Endothelial cell of umbilical vein (primary cell): ENCODE measurements at regions not wholly inside any gene's neighbourhood (a gene's known extent, or its start where the extent isn't known, plus 50 kb on each side); places are given as distances from the start of the nearest gene placed in this dataset.

Experiments
- BruUV-seq: library from RNA; stranded (reverse); fragments of 400-500 nt; replicated peaks from 2 replicates; lab custom pipeline; 2021; lab: Mats Ljungman, UMichigan
- CTCF ChIA-PET: fragments of 300-600, 350-600 bp; sonication (Branson Sonifier 250); formaldehyde crosslinking; loops from one replicate; lab custom pipeline; 2021; ENCODE audit warnings: antibody characterized with exemption, inconsistent platforms; lab: Charles Lee
- POLR2A ChIA-PET: fragments of 300-600, 350-600 bp; sonication (Branson Sonifier 250); formaldehyde crosslinking; loops from one replicate; lab custom pipeline; 2021; ENCODE audit warnings: antibody characterized with exemption, inconsistent platforms; lab: Charles Lee
- DNase-seq: peaks from one replicate; pipeline ENCODE4 v3.0.0-alpha.2; 2011; ENCODE audit warnings: low read depth, low spot score
- FAIRE-seq: peaks from 2 replicates; lab custom pipeline; 2011; peaks lifted over from hg19 to GRCh38; lab: Jason Lieb, UNC
- H2AFZ ChIP-seq: 2 replicates; pipeline ENCODE4 v1.6.0; 2012; ENCODE audit warnings: low read depth, low read length, control low read depth, inconsistent platforms
- H3K27ac ChIP-seq: 2 replicates; pipeline ENCODE4 v1.5.1; 2011; ENCODE audit warnings: low read depth, mild to moderate bottlenecking, control low read depth, low read length, moderate library complexity; ENCODE audit not compliant: insufficient read depth
- H3K27me3 ChIP-seq, 2 experiments: 2 replicates each; pipeline versions ENCODE4 v1.6.0 to v1.6.1; 2011; ENCODE audit warnings: low read length in 2 of 2, mixed read lengths in 1 of 2; ENCODE audit not compliant: control insufficient read depth in 2 of 2, insufficient read depth in 2 of 2
- H3K36me3 ChIP-seq, 2 experiments: 2 replicates in 1 of 2; 3 replicates in 1 of 2; pipeline ENCODE4 v1.5.1; 2011; ENCODE audit warnings: low read length in 2 of 2, mild to moderate bottlenecking in 1 of 2, moderate library complexity in 1 of 2; ENCODE audit not compliant: control insufficient read depth in 2 of 2, insufficient read depth in 2 of 2; ENCODE audit errors: extremely low read depth in 1 of 2
- H3K4me1 ChIP-seq: 3 replicates; pipeline ENCODE4 v1.5.1; 2011; ENCODE audit warnings: mild to moderate bottlenecking, low read length; ENCODE audit not compliant: control insufficient read depth, insufficient read depth; ENCODE audit errors: extremely low read depth
- H3K4me2 ChIP-seq: 2 replicates; pipeline ENCODE4 v1.6.1; 2011; ENCODE audit warnings: low read length, control low read depth, mixed read lengths; ENCODE audit not compliant: insufficient read depth
- H3K4me3 ChIP-seq, 3 experiments: fragments of 200-600 bp in 1 of 3; sonication (generic), shearing (Covaris generic) in 1 of 3; replicated peaks in 1 of 3; 2 replicates each; pipeline ENCODE4 v1.5.1; 2011 to 2016; ENCODE audit warnings: control low read depth in 3 of 3, low read length in 3 of 3, mild to moderate bottlenecking in 2 of 3, inconsistent platforms in 1 of 3, low read depth in 1 of 3, moderate library complexity in 1 of 3; ENCODE audit not compliant: insufficient read depth in 1 of 3
- H3K79me2 ChIP-seq: 2 replicates; pipeline ENCODE4 v1.6.0; 2012; ENCODE audit warnings: low read length, inconsistent platforms; ENCODE audit not compliant: control insufficient read depth, insufficient read depth
- H3K9ac ChIP-seq: replicated peaks from 2 replicates; pipeline ENCODE3; 2011; ENCODE audit warnings: low read length, control low read depth; ENCODE audit not compliant: insufficient read depth; ENCODE audit errors: extremely low read depth
- H3K9me1 ChIP-seq: replicated peaks from 3 replicates; pipeline ENCODE4 v1.6.0; 2011; ENCODE audit warnings: mild to moderate bottlenecking, low read length; ENCODE audit not compliant: control insufficient read depth, insufficient read depth; ENCODE audit errors: extremely low read depth
- H3K9me3 ChIP-seq: replicated peaks from 2 replicates; pipeline ENCODE4 v1.5.1; 2012; ENCODE audit warnings: low read length, inconsistent platforms; ENCODE audit not compliant: control insufficient read depth, insufficient read depth
- H4K20me1 ChIP-seq: replicated peaks from 2 replicates; pipeline ENCODE3; 2011; ENCODE audit warnings: mild to moderate bottlenecking, low read length; ENCODE audit not compliant: control insufficient read depth, insufficient read depth; ENCODE audit errors: extremely low read depth
- EZH2 ChIP-seq: IDR thresholded peaks from 2 replicates; pipeline ENCODE4 v1.6.1; 2012; ENCODE audit warnings: borderline replicate concordance, low read depth, mild to moderate bottlenecking, moderate library complexity, low read length, inconsistent platforms; ENCODE audit not compliant: severe bottlenecking
- MAX ChIP-seq: IDR thresholded peaks from 2 replicates; pipeline ENCODE4 v1.6.1; 2011; ENCODE audit not compliant: insufficient read depth, insufficient read length
- MYC ChIP-seq: IDR thresholded peaks from one replicate; pipeline ENCODE4 v1.6.1; 2011; ENCODE audit warnings: mild to moderate bottlenecking, low read depth, low read length
- POLR2A ChIP-seq: IDR thresholded peaks from 2 replicates; pipeline ENCODE4 v1.6.1; 2012; ENCODE audit warnings: low read depth, mild to moderate bottlenecking, control low read depth, low read length
- dilution Hi-C: fragments of 300-500 bp; cut with MboI; formaldehyde crosslinking; loops from one replicate; pipeline ENCODE4 v1.15.0; 2019; ENCODE audit warnings: low sequenced_read_pairs; ENCODE audit not compliant: extremely low pct_ligation_motif_present
- intact Hi-C: fragments of 100-400 bp; cut with micrococcal nuclease; formaldehyde crosslinking; loops from one replicate; pipeline ENCODE4 v1.10.0; 2022

GRCh38 chr13:97528518-97528917, 94.5 kb downstream of the RAP2A start:
- Histone ChIP-seq H3K27me3 (no peaks in the 10 kb centered on the region), H4K20me1 (no peaks in the 10 kb centered on the region), H3K9me3 (no peaks in the 10 kb centered on the region), H3K4me3 (no peak overlapping the region), H3K9ac (no peak overlapping the region), H3K36me3 (no peaks in the 10 kb centered on the region), H3K4me1 (no peaks in the 10 kb centered on the region), H3K27ac (no peak overlapping the region), H3K9me1 (no peaks in the 10 kb centered on the region), H2AFZ (no peak overlapping the region), H3K4me2 (no peak overlapping the region), H3K79me2 (no peaks in the 10 kb centered on the region)
- ChIA-PET CTCF (no interaction called here), POLR2A (no interaction called here)
- dilution Hi-C loops (no loop called here), intact Hi-C loops (no loop called here)
- TF ChIP-seq EZH2: no peak
- DNase-seq (no peak), FAIRE-seq (no peak)
- BruUV-seq: no TSS peak

DNA sequence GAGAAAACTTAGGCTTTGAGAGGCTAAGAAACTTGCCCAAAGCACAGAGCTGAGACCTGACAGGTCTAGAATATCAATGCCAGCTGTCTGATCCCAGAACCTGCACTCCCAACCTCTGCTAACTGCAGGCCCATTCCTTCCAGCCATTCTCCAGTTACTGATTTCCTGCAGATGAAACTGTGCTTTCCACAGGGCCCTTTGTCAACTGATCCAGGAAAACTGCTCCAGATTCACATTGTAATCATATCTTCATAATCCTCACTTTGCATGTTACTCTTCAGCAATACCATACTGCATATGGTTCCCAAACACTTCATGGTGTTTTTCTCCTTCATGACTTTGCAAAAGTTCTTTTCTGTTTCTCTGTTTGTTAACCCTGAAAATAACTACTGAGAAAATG, 100.6 kb downstream of the RAP2A start:
- H3K4me3 ChIP-seq: no peak overlapping the region
- intact Hi-C loops: no loop called here
- no peaks in the 10 kb centered on the region for H4K20me1 ChIP-seq
- ChIA-PET CTCF (interaction anchor here (0.9 to 1.4 kb wide), 2 partner anchors 9 to 10 kb away, joined by 3 to 4 read pairs; no protein-coding TSS in a partner anchor), POLR2A (no interaction called here)
- no peaks in the 10 kb centered on the region for H3K4me1 ChIP-seq
- no peak overlapping the region for H3K9ac ChIP-seq
- no peaks in the 10 kb centered on the region for H3K27me3 ChIP-seq
- no peaks in the 10 kb centered on the region for H3K79me2 ChIP-seq
- no peaks in the 10 kb centered on the region for H3K9me1 ChIP-seq
- H3K27ac ChIP-seq: no peak overlapping the region
- DNase-seq (no peak), FAIRE-seq (no peak)
- no peak overlapping the region for H3K4me2 ChIP-seq
- no TSS peak for BruUV-seq
- dilution Hi-C loops: no loop called here
- TF ChIP-seq MAX (no peak), POLR2A (no peak), EZH2 (no peak), MYC (no peak)
- H3K9me3 ChIP-seq: no peaks in the 10 kb centered on the region
- H3K36me3 ChIP-seq: no peaks in the 10 kb centered on the region
- no peak overlapping the region for H2AFZ ChIP-seq
